Astrocyte (in vitro differentiated cells and primary cell): ENCODE measurements at regions not wholly inside any gene's neighbourhood (a gene's known extent, or its start where the extent isn't known, plus 50 kb on each side); places are given as distances from the start of the nearest gene placed in this dataset.

ENCODE experiments used
- DNase-seq: peaks from one replicate; pipeline ENCODE4 v3.0.0-alpha.2; 2010; ENCODE audit warnings: low read depth
- FAIRE-seq: peaks from 2 replicates; lab custom pipeline; 2011; peaks lifted over from hg19 to GRCh38; lab: Jason Lieb, UNC
- H2AFZ ChIP-seq: 2 replicates; pipeline ENCODE4 v1.6.0; 2012; ENCODE audit warnings: low read depth, low read length, inconsistent platforms
- H3K27ac ChIP-seq: 2 replicates; pipeline ENCODE4 v1.5.1; 2011; ENCODE audit warnings: low read depth, low read length, inconsistent platforms
- H3K27me3 ChIP-seq: 2 replicates; pipeline ENCODE4 v1.6.0; 2011; ENCODE audit warnings: low read length, inconsistent platforms; ENCODE audit not compliant: insufficient read depth
- H3K36me3 ChIP-seq: 2 replicates; pipeline ENCODE4 v1.5.1; 2011; ENCODE audit warnings: low read length, inconsistent platforms; ENCODE audit not compliant: insufficient read depth
- H3K4me1 ChIP-seq: 2 replicates; pipeline ENCODE4 v1.5.1; 2011; ENCODE audit warnings: low read length, inconsistent platforms; ENCODE audit not compliant: insufficient read depth
- H3K4me2 ChIP-seq: 2 replicates; pipeline ENCODE4 v1.6.0; 2012; ENCODE audit warnings: low read length, inconsistent platforms
- H3K4me3 ChIP-seq: 2 replicates; pipeline ENCODE4 v1.5.1; 2011; ENCODE audit warnings: low read depth, mild to moderate bottlenecking, low read length, inconsistent platforms; ENCODE audit not compliant: insufficient read depth
- H3K79me2 ChIP-seq: 2 replicates; pipeline ENCODE4 v1.6.0; 2012; ENCODE audit warnings: mild to moderate bottlenecking, low read length, inconsistent platforms; ENCODE audit not compliant: insufficient read depth
- H3K9ac ChIP-seq: 2 replicates; pipeline ENCODE4 v1.6.0; 2012; ENCODE audit warnings: mild to moderate bottlenecking, low read length, inconsistent platforms
- H3K9me3 ChIP-seq: 2 replicates; pipeline ENCODE4 v1.5.1; 2012; ENCODE audit warnings: low read depth, mild to moderate bottlenecking, low read length, inconsistent platforms; ENCODE audit not compliant: insufficient read depth
- H4K20me1 ChIP-seq: 2 replicates; pipeline ENCODE4 v1.6.0; 2012; ENCODE audit warnings: low read length, inconsistent platforms; ENCODE audit not compliant: insufficient read depth
- H3K27ac Mint-ChIP-seq: one replicate; pipeline ENCODE4 v1.8.0; 2021; ENCODE audit warnings: mild to moderate bottlenecking, mixed read lengths; ENCODE audit not compliant: unreplicated experiment
- H3K27me3 Mint-ChIP-seq: one replicate; pipeline ENCODE4 v1.8.0; 2021; ENCODE audit warnings: low read depth, mixed read lengths; ENCODE audit not compliant: unreplicated experiment
- H3K36me3 Mint-ChIP-seq: one replicate; pipeline ENCODE4 v1.8.0; 2021; ENCODE audit warnings: low read depth, mixed read lengths; ENCODE audit not compliant: unreplicated experiment
- H3K4me1 Mint-ChIP-seq: one replicate; pipeline ENCODE4 v1.8.0; 2021; ENCODE audit warnings: low read depth, mixed read lengths; ENCODE audit not compliant: unreplicated experiment
- H3K4me3 Mint-ChIP-seq: one replicate; pipeline ENCODE4 v1.8.0; 2021; ENCODE audit warnings: mild to moderate bottlenecking, moderate library complexity, mixed read lengths; ENCODE audit not compliant: unreplicated experiment
- H3K9me3 Mint-ChIP-seq: one replicate; pipeline ENCODE4 v1.8.0; 2021; ENCODE audit warnings: mild to moderate bottlenecking, mixed read lengths; ENCODE audit not compliant: unreplicated experiment
- EZH2 ChIP-seq: IDR thresholded peaks from 2 replicates; pipeline ENCODE4 v1.6.1; 2012; ENCODE audit warnings: mild to moderate bottlenecking, low read length, inconsistent platforms; ENCODE audit not compliant: insufficient read depth
- TF ChIP-seq, protein P1 (sequence below): IDR thresholded peaks from 2 replicates; pipeline ENCODE4 v1.5.1; 2011; ENCODE audit warnings: low read depth, mild to moderate bottlenecking, inconsistent platforms, low read length, moderate library complexity; ENCODE audit not compliant: insufficient read depth

DNA sequence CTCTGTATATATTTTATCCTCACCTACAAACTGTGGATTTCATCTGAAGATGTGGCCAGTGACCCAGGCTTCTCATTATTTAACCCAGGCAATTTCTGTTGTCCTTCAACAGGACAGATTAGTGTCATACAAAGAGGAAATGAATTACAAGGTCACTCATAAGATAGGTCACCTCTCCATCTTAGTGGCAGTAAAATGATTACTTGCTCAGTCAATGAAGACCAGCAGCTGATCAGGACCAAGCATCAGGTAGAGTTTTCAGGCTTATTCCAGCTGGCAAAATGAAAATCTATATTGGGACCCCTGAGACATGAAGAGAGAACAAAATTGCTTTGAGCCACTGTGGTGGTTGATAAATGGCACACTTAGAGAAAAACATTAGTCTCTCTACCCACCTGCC lies 135.2 kb upstream of the PRDM9 start:
- no peaks in the 10 kb centered on the region for H3K36me3 ChIP-seq
- Mint-ChIP-seq H3K27ac (no peak overlapping the region), H3K27me3 (no peaks in the 10 kb centered on the region), H3K4me1 (no peaks in the 10 kb centered on the region), H3K9me3 (no peaks in the 10 kb centered on the region), H3K4me3 (no peak overlapping the region), H3K36me3 (no peaks in the 10 kb centered on the region)
- no peak for DNase-seq
- no peak overlapping the region for H3K27ac ChIP-seq
- no peak for FAIRE-seq
- no peaks in the 10 kb centered on the region for H3K9me3 ChIP-seq
- H3K4me3 ChIP-seq, result no peak overlapping the region
- H3K4me1 ChIP-seq, result no peaks in the 10 kb centered on the region
- H4K20me1 ChIP-seq, result no peaks in the 10 kb centered on the region
- no peaks in the 10 kb centered on the region for H3K79me2 ChIP-seq
- no peak for TF ChIP-seq EZH2
- TF ChIP-seq, protein P1, sequence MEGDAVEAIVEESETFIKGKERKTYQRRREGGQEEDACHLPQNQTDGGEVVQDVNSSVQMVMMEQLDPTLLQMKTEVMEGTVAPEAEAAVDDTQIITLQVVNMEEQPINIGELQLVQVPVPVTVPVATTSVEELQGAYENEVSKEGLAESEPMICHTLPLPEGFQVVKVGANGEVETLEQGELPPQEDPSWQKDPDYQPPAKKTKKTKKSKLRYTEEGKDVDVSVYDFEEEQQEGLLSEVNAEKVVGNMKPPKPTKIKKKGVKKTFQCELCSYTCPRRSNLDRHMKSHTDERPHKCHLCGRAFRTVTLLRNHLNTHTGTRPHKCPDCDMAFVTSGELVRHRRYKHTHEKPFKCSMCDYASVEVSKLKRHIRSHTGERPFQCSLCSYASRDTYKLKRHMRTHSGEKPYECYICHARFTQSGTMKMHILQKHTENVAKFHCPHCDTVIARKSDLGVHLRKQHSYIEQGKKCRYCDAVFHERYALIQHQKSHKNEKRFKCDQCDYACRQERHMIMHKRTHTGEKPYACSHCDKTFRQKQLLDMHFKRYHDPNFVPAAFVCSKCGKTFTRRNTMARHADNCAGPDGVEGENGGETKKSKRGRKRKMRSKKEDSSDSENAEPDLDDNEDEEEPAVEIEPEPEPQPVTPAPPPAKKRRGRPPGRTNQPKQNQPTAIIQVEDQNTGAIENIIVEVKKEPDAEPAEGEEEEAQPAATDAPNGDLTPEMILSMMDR, result no peak
- no peak overlapping the region for H3K9ac ChIP-seq
- no peak overlapping the region for H2AFZ ChIP-seq
- H3K27me3 ChIP-seq, result no peaks in the 10 kb centered on the region
- H3K4me2 ChIP-seq, result no peak overlapping the region

DNA sequence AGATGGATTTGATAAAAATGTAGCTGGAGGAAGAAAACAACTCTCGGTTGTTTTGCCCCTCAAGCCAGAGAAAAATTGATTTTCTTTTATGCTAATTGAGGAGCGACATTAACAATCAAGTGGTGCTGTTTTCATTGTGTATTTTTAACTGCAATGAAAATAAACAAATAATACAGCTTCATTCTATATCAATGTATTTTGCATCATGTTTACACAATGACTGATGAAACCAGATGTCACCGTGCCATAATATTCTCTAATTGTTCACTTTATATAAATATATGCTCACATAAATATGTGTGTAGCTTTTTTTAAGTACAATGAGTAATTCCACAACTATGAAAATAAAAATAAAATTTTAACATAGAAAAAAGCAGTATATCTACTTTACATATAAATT lies 139.0 kb upstream of the PRDM9 start:
- Histone ChIP-seq H3K27me3 (no peaks in the 10 kb centered on the region), H3K9ac (no peak overlapping the region), H3K4me3 (no peak overlapping the region), H3K36me3 (no peaks in the 10 kb centered on the region), H4K20me1 (no peaks in the 10 kb centered on the region), H3K4me1 (no peaks in the 10 kb centered on the region), H3K9me3 (no peaks in the 10 kb centered on the region), H3K27ac (no peak overlapping the region), H3K4me2 (no peak overlapping the region), H3K79me2 (no peaks in the 10 kb centered on the region), H2AFZ (no peak overlapping the region)
- FAIRE-seq (no peak), DNase-seq (no peak)
- H3K4me3 Mint-ChIP-seq, result no peak overlapping the region
- H3K4me1 Mint-ChIP-seq, result no peaks in the 10 kb centered on the region
- H3K36me3 Mint-ChIP-seq, result no peaks in the 10 kb centered on the region
- no peaks in the 10 kb centered on the region for H3K9me3 Mint-ChIP-seq
- no peak for TF ChIP-seq EZH2
- TF ChIP-seq, protein P1, result no peak
- H3K27ac Mint-ChIP-seq, result no peak overlapping the region
- no peaks in the 10 kb centered on the region for H3K27me3 Mint-ChIP-seq

DNA sequence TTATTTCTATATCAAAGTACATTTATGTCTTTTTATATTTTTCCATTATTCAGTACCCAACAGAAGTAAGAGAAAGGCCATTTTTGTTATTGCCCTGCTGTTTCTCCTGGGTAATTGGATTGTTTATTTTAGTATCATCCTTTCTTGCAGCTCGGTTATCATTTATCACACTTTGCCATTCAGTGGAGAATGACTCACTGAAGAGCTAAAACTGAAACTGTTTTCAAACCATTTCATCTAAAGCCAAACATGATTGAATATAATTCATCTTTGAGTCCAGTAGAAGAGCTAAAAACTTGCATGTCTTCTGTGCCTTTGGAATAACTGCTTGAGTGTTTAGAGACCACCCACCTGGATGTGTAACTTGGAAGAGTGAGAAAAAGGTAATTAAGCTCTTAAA lies 139.5 kb upstream of the PRDM9 start:
- no peak for FAIRE-seq
- Mint-ChIP-seq H3K27me3 (no peaks in the 10 kb centered on the region), H3K9me3 (no peaks in the 10 kb centered on the region), H3K36me3 (no peaks in the 10 kb centered on the region), H3K27ac (no peak overlapping the region), H3K4me1 (no peaks in the 10 kb centered on the region), H3K4me3 (no peak overlapping the region)
- no peak overlapping the region for H3K9ac ChIP-seq
- no peaks in the 10 kb centered on the region for H3K36me3 ChIP-seq
- no peak overlapping the region for H3K27ac ChIP-seq
- H2AFZ ChIP-seq, result no peak overlapping the region
- H3K4me2 ChIP-seq, result no peak overlapping the region
- H4K20me1 ChIP-seq, result no peaks in the 10 kb centered on the region
- no peaks in the 10 kb centered on the region for H3K4me1 ChIP-seq
- no peaks in the 10 kb centered on the region for H3K9me3 ChIP-seq
- TF ChIP-seq, protein P1, result no peak
- no peak for TF ChIP-seq EZH2
- H3K27me3 ChIP-seq, result no peaks in the 10 kb centered on the region
- no peak for DNase-seq
- H3K79me2 ChIP-seq, result no peaks in the 10 kb centered on the region
- no peak overlapping the region for H3K4me3 ChIP-seq
